ENCODE measurements at regions not wholly inside any gene's neighbourhood (a gene's known extent, or its start where the extent isn't known, plus 50 kb on each side); places are given as distances from the start of the nearest gene placed in this dataset.
"Not testable (repeated sequence)": the region's sequence is repeated elsewhere in the genome, so short reads cannot be mapped to it uniquely, and the experiment has no call there.

GRCh38 chr22:25396615-25397200 is 167.8 kb upstream of the GRK3 start:
- no peak overlapping the region for H3K27ac ChIP-seq
- H3K4me1 ChIP-seq: peaks cover 0 to 9% of the 10 kb centered on the region in 2 donors
- no peak for TF ChIP-seq CTCF (IDR thresholded peaks at IDR 0.05)
- no peaks in the 10 kb centered on the region for H3K9me3 ChIP-seq
- H3K36me3 ChIP-seq: no peaks in the 10 kb centered on the region
- no peak overlapping the region for H3K4me3 ChIP-seq
- no peak for DNase-seq (ENCODE audit: low spot score in 2 of 2)
- intact Hi-C loops (cut with DNase I): no loop called here
- no peaks in the 10 kb centered on the region for H3K27me3 ChIP-seq

- H3K36me3 ChIP-seq: no peaks in the 10 kb centered on the region
- H3K4me1 ChIP-seq: peaks cover 0 to 9% of the 10 kb centered on the region in 2 donors
- H3K27me3 ChIP-seq: no peaks in the 10 kb centered on the region
- no peak overlapping the region for H3K27ac ChIP-seq
- intact Hi-C loops (cut with DNase I): no loop called here
- TF ChIP-seq CTCF (IDR thresholded peaks at IDR 0.05): no peak
- H3K4me3 ChIP-seq: no peak overlapping the region
- H3K9me3 ChIP-seq: no peaks in the 10 kb centered on the region
- no peak for DNase-seq (ENCODE audit: low spot score in 2 of 2)
Observed at GRCh38 chr22:25397616-25398015, 166.9 kb upstream of the GRK3 start.

- peaks cover 3 to 15% of the 10 kb centered on the region in 2 donors for H3K4me1 ChIP-seq
- H3K27ac ChIP-seq; H3K36me3 ChIP-seq; H3K27me3 ChIP-seq; DNase-seq (ENCODE audit: low spot score in 2 of 2); intact Hi-C loops (cut with DNase I); H3K4me3 ChIP-seq; H3K9me3 ChIP-seq: not testable (repeated sequence)
Observed at GRCh38 chr22:25398591-25399062, 165.8 kb upstream of the GRK3 start.

- H3K4me1 ChIP-seq: peaks cover 8 to 21% of the 10 kb centered on the region in 2 donors
- no peak for TF ChIP-seq CTCF (IDR thresholded peaks at IDR 0.05)
Observed at GRCh38 chr22:25399649-25400151, 164.8 kb upstream of the GRK3 start.

GRCh38 chr22:25402160-25402500 is 162.3 kb upstream of the GRK3 start:
- peaks cover 8 to 27% of the 10 kb centered on the region in 2 donors for H3K4me1 ChIP-seq
- H3K27ac ChIP-seq: no peak overlapping the region
- no peak overlapping the region for H3K4me3 ChIP-seq
- no peaks in the 10 kb centered on the region for H3K27me3 ChIP-seq
- DNase-seq (ENCODE audit: low spot score in 2 of 2): no peak
- H3K9me3 ChIP-seq: no peaks in the 10 kb centered on the region
- no peak for TF ChIP-seq CTCF (IDR thresholded peaks at IDR 0.05)
- intact Hi-C loops (cut with DNase I): no loop called here
- H3K36me3 ChIP-seq: no peaks in the 10 kb centered on the region

More at GRCh38 chr22:25399649-25400151, 164.8 kb upstream of the GRK3 start:
- Histone ChIP-seq H3K4me3 (no peak overlapping the region), H3K9me3 (no peaks in the 10 kb centered on the region), H3K36me3 (no peaks in the 10 kb centered on the region), H3K27me3 (no peaks in the 10 kb centered on the region), H3K27ac (no peak overlapping the region)
- DNase-seq (ENCODE audit: low spot score in 2 of 2): no peak
- intact Hi-C loops (cut with DNase I): no loop called here

GRCh38 chr22:25402501-25403283 is 161.8 kb upstream of the GRK3 start:
- H3K36me3 ChIP-seq: no peaks in the 10 kb centered on the region
- no peaks in the 10 kb centered on the region for H3K27me3 ChIP-seq
- no peaks in the 10 kb centered on the region for H3K9me3 ChIP-seq
- H3K4me3 ChIP-seq: peak overlapping the region in 1 of 2 donors; percentile 99
- peak overlapping the region; percentile 84 to 93 for H3K27ac ChIP-seq
- peaks cover 8 to 27% of the 10 kb centered on the region in 2 donors for H3K4me1 ChIP-seq
- no peak for TF ChIP-seq CTCF (IDR thresholded peaks at IDR 0.05)
- intact Hi-C loops (cut with DNase I): no loop called here
- DNase-seq (ENCODE audit: low spot score in 2 of 2): no peak

All from ascending aorta (tissue), 2 donors.